Hepatocyte (in vitro differentiated cells): ENCODE measurements at regions not wholly inside any gene's neighbourhood (a gene's known extent, or its start where the extent isn't known, plus 50 kb on each side); places are given as distances from the start of the nearest gene placed in this dataset.

ENCODE experiments used
- CTCF ChIP-seq: fragments of 200-600 bp; sonication (generic); IDR thresholded peaks from 2 replicates; pipeline ENCODE4 v1.5.1; 2016; ENCODE audit warnings: antibody characterized with exemption, mild to moderate bottlenecking; ENCODE audit not compliant: poor library complexity
- EZH2 ChIP-seq: fragments of 200-600 bp; sonication (generic); IDR thresholded peaks from 2 replicates; pipeline ENCODE4 v1.6.1; 2016; ENCODE audit warnings: antibody characterized with exemption, mild to moderate bottlenecking, borderline replicate concordance
- EZH2phosphoT487 ChIP-seq: fragments of 200-600 bp; sonication (generic); IDR thresholded peaks from one replicate; pipeline ENCODE4 v1.6.1; 2018; ENCODE audit warnings: antibody characterized with exemption, mild to moderate bottlenecking, low read depth, moderate library complexity; ENCODE audit not compliant: unreplicated experiment, severe bottlenecking

- TF ChIP-seq CTCF (no peak), EZH2phosphoT487 (no peak), EZH2 (no peak)
These were observed 295.1 kb downstream of the SHOX2 start for GRCh38 chr3:157810924-157811718.
